ENCODE measurements at regions not wholly inside any gene's neighbourhood (a gene's known extent, or its start where the extent isn't known, plus 50 kb on each side); places are given as distances from the start of the nearest gene placed in this dataset.

DNA sequence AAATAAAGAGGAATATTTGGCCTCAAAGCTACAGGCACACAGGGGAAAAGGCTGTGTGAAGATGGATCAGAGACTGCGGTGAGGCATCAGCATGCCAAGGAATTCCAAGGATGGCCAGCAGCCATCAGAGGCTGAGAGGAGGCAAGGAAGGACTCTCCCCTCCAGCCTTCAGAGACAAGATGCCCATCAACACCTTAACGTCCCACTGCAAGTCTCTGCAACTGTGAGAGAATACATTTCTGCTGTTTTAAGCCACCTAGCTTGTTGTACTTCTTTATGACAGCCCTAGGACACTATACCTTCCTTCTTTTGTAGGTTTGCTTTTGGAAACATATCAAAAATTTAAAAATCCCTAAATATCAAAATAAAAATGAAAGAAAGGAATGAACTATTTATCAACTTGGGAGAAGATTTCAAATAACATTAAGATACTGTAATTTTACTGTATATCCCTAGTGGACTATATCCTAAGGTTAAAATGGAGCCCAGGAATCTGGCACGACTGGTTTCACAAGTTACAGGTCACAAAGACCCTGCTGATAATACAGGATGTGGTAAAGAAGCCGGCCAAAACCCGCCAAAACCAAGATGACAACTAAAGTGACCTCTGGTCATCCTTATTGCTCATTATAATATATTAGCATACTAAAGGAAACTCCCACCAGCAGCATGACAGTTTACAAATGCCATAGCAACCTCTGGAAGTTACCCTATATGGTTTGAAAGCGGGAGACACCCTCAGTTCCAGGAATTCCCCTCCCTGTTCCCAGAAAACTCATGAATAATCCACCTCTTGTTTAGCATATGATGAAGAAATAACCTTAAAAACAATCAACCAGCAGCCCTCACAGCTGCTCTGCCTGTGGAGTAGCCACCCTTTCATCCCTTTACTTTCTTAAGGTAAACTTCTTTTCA, 185.2 kb downstream of the AVL9 start (continued):
- TF ChIP-seq, protein P1, sequence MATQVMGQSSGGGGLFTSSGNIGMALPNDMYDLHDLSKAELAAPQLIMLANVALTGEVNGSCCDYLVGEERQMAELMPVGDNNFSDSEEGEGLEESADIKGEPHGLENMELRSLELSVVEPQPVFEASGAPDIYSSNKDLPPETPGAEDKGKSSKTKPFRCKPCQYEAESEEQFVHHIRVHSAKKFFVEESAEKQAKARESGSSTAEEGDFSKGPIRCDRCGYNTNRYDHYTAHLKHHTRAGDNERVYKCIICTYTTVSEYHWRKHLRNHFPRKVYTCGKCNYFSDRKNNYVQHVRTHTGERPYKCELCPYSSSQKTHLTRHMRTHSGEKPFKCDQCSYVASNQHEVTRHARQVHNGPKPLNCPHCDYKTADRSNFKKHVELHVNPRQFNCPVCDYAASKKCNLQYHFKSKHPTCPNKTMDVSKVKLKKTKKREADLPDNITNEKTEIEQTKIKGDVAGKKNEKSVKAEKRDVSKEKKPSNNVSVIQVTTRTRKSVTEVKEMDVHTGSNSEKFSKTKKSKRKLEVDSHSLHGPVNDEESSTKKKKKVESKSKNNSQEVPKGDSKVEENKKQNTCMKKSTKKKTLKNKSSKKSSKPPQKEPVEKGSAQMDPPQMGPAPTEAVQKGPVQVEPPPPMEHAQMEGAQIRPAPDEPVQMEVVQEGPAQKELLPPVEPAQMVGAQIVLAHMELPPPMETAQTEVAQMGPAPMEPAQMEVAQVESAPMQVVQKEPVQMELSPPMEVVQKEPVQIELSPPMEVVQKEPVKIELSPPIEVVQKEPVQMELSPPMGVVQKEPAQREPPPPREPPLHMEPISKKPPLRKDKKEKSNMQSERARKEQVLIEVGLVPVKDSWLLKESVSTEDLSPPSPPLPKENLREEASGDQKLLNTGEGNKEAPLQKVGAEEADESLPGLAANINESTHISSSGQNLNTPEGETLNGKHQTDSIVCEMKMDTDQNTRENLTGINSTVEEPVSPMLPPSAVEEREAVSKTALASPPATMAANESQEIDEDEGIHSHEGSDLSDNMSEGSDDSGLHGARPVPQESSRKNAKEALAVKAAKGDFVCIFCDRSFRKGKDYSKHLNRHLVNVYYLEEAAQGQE (IDR thresholded peaks at IDR 0.05; ENCODE audit: low read depth): no peak
- TF ChIP-seq ATF3 (IDR thresholded peaks at IDR 0.05): no peak
- no peak for TF ChIP-seq ZBTB33 (IDR thresholded peaks at IDR 0.05; ENCODE audit: extremely low read depth, insufficient replicate concordance, low read length)
- TF ChIP-seq EGR1 (IDR thresholded peaks at IDR 0.05; ENCODE audit: low read depth): no peak
- no peak for TF ChIP-seq ELF1 (IDR thresholded peaks at IDR 0.05; ENCODE audit: borderline replicate concordance, low read depth)
- TF ChIP-seq CEBPB (IDR thresholded peaks at IDR 0.05; ENCODE audit: low read depth): no peak
- peak; percentile 44; the same call in 1 of the 2 replicates for TF ChIP-seq CBX3 (IDR thresholded peaks at IDR 0.05; ENCODE audit: low read depth)
- no peak for TF ChIP-seq POLR2AphosphoS5 (IDR thresholded peaks at IDR 0.05; ENCODE audit: low read depth, low read length)
- TF ChIP-seq SRF (IDR thresholded peaks at IDR 0.05; ENCODE audit: low read depth): no peak
- no peak for TF ChIP-seq YY1 (IDR thresholded peaks at IDR 0.05; ENCODE audit: extremely low read depth, insufficient replicate concordance, low read depth, low read length)
- TF ChIP-seq FOSL1 (IDR thresholded peaks at IDR 0.05; ENCODE audit: low read depth): peak; percentile 19; the same call in 1 of the 2 replicates
- TF ChIP-seq SP1 (IDR thresholded peaks at IDR 0.05; ENCODE audit: low read depth): peak; percentile 60; the same call in 1 of the 2 replicates
